ENCODE measurements at regions not wholly inside any gene's neighbourhood (a gene's known extent, or its start where the extent isn't known, plus 50 kb on each side); places are given as distances from the start of the nearest gene placed in this dataset.

DNA sequence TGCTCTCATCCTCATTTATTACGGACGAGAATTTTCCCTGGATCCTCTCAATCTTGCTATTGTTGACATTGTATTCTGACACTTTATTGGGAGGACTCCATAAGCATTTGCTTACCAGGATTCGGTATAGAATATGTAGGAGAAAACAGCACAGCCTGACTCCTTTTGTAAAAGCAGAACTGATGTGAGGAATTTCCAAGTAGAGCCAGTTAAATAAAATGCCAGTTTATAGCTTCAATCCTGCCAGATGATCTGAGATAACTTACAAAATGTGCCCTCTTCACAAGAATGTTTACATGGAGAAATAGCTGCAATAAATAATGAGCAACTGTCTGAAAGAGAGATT lies 332.9 kb upstream of the PRICKLE1 start (continued):
- TF ChIP-seq ZNF398 (tag by site-specific recombination; IDR thresholded peaks at IDR 0.05), result no peak
- no peak for TF ChIP-seq ZNF133 (tag by site-specific recombination; IDR thresholded peaks at IDR 0.05)
- TF ChIP-seq SP2 (tag by site-specific recombination; IDR thresholded peaks at IDR 0.05), result no peak
- no peak for TF ChIP-seq ZNF354C (tag by site-specific recombination; IDR thresholded peaks at IDR 0.05; ENCODE audit: borderline replicate concordance, low read depth)
- TF ChIP-seq ZBTB20 (tag by site-specific recombination; IDR thresholded peaks at IDR 0.05), result peak; percentile 68

- H3K9me3 ChIP-seq (ENCODE audit: control insufficient read depth, insufficient read depth, low read depth, low read length), result no peaks in the 10 kb centered on the region
- peaks cover 25% of the 10 kb centered on the region for H3K4me1 ChIP-seq (ENCODE audit: control insufficient read depth, insufficient read depth, low read length)
- POLR2A ChIA-PET, result interaction anchor here (0.7 kb wide), 1 partner anchor 359 kb away, joined by 3 read pairs; no protein-coding TSS in a partner anchor
- CTCF ChIA-PET, result interaction anchor here (0.7 to 1.5 kb wide), 2 partner anchors 46 to 318 kb away, joined by 3 to 4 read pairs; no protein-coding TSS in a partner anchor
- H3K4me3 ChIP-seq (ENCODE audit: low read depth, low read length), result no peak overlapping the region
- peak overlapping the region; percentile 67 for H3K27ac ChIP-seq (ENCODE audit: extremely low read depth, low read depth, low read length)
- H3K36me3 ChIP-seq (ENCODE audit: control insufficient read depth in 2 of 2, insufficient read depth in 1 of 2, low read length in 2 of 2), result no peaks in the 10 kb centered on the region
- TF ChIP-seq ZNF148 (tag by site-specific recombination; IDR thresholded peaks at IDR 0.05; ENCODE audit: borderline replicate concordance), result no peak
- no peak for TF ChIP-seq ZBTB11 (tag by site-specific recombination; conservative IDR thresholded peaks at IDR 0.05; ENCODE audit: low read depth)
- no peak for TF ChIP-seq ZNF248 (tag by site-specific recombination; IDR thresholded peaks at IDR 0.05)
- no peak for TF ChIP-seq SALL2 (tag by site-specific recombination; IDR thresholded peaks at IDR 0.05; ENCODE audit: borderline replicate concordance)
- TF ChIP-seq ZNF324 (tag by site-specific recombination; IDR thresholded peaks at IDR 0.05), result no peak
- TF ChIP-seq, protein P1, sequence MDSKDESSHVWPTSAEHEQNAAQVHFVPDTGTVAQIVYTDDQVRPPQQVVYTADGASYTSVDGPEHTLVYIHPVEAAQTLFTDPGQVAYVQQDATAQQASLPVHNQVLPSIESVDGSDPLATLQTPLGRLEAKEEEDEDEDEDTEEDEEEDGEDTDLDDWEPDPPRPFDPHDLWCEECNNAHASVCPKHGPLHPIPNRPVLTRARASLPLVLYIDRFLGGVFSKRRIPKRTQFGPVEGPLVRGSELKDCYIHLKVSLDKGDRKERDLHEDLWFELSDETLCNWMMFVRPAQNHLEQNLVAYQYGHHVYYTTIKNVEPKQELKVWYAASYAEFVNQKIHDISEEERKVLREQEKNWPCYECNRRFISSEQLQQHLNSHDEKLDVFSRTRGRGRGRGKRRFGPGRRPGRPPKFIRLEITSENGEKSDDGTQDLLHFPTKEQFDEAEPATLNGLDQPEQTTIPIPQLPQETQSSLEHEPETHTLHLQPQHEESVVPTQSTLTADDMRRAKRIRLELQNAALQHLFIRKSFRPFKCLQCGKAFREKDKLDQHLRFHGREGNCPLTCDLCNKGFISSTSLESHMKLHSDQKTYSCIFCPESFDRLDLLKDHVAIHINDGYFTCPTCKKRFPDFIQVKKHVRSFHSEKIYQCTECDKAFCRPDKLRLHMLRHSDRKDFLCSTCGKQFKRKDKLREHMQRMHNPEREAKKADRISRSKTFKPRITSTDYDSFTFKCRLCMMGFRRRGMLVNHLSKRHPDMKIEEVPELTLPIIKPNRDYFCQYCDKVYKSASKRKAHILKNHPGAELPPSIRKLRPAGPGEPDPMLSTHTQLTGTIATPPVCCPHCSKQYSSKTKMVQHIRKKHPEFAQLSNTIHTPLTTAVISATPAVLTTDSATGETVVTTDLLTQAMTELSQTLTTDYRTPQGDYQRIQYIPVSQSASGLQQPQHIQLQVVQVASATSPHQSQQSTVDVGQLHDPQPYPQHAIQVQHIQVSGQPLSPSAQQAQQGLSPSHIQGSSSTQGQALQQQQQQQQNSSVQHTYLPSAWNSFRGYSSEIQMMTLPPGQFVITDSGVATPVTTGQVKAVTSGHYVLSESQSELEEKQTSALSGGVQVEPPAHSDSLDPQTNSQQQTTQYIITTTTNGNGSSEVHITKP (tag by site-specific recombination; IDR thresholded peaks at IDR 0.05), result 0 out of 2 replicates have a peak, but pooled peaks have one; percentile 28
- TF ChIP-seq ZSCAN23 (tag by site-specific recombination; IDR thresholded peaks at IDR 0.05), result no peak
- no peak for TF ChIP-seq ZEB2 (tag by site-specific recombination; IDR thresholded peaks at IDR 0.05)
- no peak for TF ChIP-seq RBAK (tag by site-specific recombination; IDR thresholded peaks at IDR 0.05)
- TF ChIP-seq ZNF146 (tag by site-specific recombination; IDR thresholded peaks at IDR 0.05), result no peak
- TF ChIP-seq ZNF596 (tag by site-specific recombination; IDR thresholded peaks at IDR 0.05), result no peak
- TF ChIP-seq ZFP41 (tag by site-specific recombination; IDR thresholded peaks at IDR 0.05; ENCODE audit: borderline replicate concordance), result no peak
- TF ChIP-seq ZNF391 (tag by site-specific recombination; IDR thresholded peaks at IDR 0.05; ENCODE audit: borderline replicate concordance, low read depth), result no peak
- no peak for TF ChIP-seq ZSCAN4 (tag by site-specific recombination; IDR thresholded peaks at IDR 0.05)
- TF ChIP-seq ZNF26 (tag by site-specific recombination; IDR thresholded peaks at IDR 0.05), result no peak
- TF ChIP-seq TRIM28 (IDR thresholded peaks at IDR 0.05; ENCODE audit: borderline replicate concordance, low read length), result peak; percentile 88; the same call in 1 of the 2 replicates
Measured at GRCh38 chr12:42921741-42922504, 332.4 kb upstream of the PRICKLE1 start.
